ENCODE measurements at regions not wholly inside any gene's neighbourhood (a gene's known extent, or its start where the extent isn't known, plus 50 kb on each side); places are given as distances from the start of the nearest gene placed in this dataset.

- H3K79me2 ChIP-seq (ENCODE audit: control insufficient read depth in 1 of 2, insufficient read depth in 2 of 2, low read length in 2 of 2): no peaks in the 10 kb centered on the region
- no peaks in the 10 kb centered on the region for H3K27me3 ChIP-seq (replicated peaks in 1 of 4; ENCODE audit: control insufficient read depth in 3 of 4, extremely low read depth in 1 of 4, insufficient read depth in 3 of 4, low read length in 3 of 4)
- H2BK15ac ChIP-seq (ENCODE audit: low read length): no peak overlapping the region
- H3K79me1 ChIP-seq (ENCODE audit: low read depth, low read length): no peaks in the 10 kb centered on the region
- no peaks in the 10 kb centered on the region for H4K20me1 ChIP-seq (replicated peaks in 1 of 2; ENCODE audit: control insufficient read depth in 1 of 2, insufficient read depth in 2 of 2, low read length in 2 of 2)
- no peaks in the 10 kb centered on the region for H3K9me3 ChIP-seq (ENCODE audit: insufficient read depth in 2 of 2, low read depth in 1 of 2, low read length in 1 of 2)
- H2BK120ac ChIP-seq (replicated peaks; ENCODE audit: low read depth, low read length): no peak overlapping the region
- H3K18ac ChIP-seq (ENCODE audit: extremely low read depth, low read length): no peak overlapping the region
- CTCF ChIA-PET (ENCODE audit: partially characterized antibody): interaction anchor here (1.5 kb wide), 1 partner anchor 12 kb away, joined by 3 read pairs; no protein-coding TSS in a partner anchor
- H2BK12ac ChIP-seq (ENCODE audit: low read depth, low read length): no peak overlapping the region
- no peak overlapping the region for H3K4ac ChIP-seq (replicated peaks; ENCODE audit: insufficient read length, low read depth, low read length)
- WGBS, 2 experiments (ENCODE audit: extremely low coverage in 1 of 2, insufficient coverage in 1 of 2, insufficient read length in 1 of 2, insufficient replicate concordance in 2 of 2, low coverage in 1 of 2, low lambda C conversion rate in 2 of 2, missing lambda C conversion rate in 1 of 2): 91% methylated on average over 1 of the region's 1 CpG; no CpG with 5 or more reads in 1 of the 2 experiments
- H2BK20ac ChIP-seq (ENCODE audit: low read length): no peak overlapping the region
- no peak overlapping the region for H3K56ac ChIP-seq (replicated peaks; ENCODE audit: insufficient read length, low read depth, low read length)
- H4K8ac ChIP-seq (ENCODE audit: extremely low read depth, insufficient read depth, low read length): no peak overlapping the region
- H3K4me3 ChIP-seq (ENCODE audit: extremely low read depth in 1 of 4, insufficient read depth in 2 of 4, low read depth in 3 of 4, low read length in 4 of 4): no peak overlapping the region
- H3K4me2 ChIP-seq (ENCODE audit: insufficient read depth in 1 of 2, low read depth in 2 of 2, low read length in 2 of 2): no peak overlapping the region
- no peak for DNase-seq (ENCODE audit: low read depth in 1 of 2, low spot score in 2 of 2)
- POLR2A ChIA-PET (ENCODE audit: partially characterized antibody): no interaction called here
- no peak overlapping the region for H4K91ac ChIP-seq (replicated peaks; ENCODE audit: insufficient read length, low read length)
- H4K5ac ChIP-seq (ENCODE audit: insufficient read length, low read depth, low read length): no peak overlapping the region
- H3K9ac ChIP-seq (replicated peaks in 1 of 4; ENCODE audit: extremely low read depth in 1 of 4, low read depth in 3 of 4, low read length in 3 of 4): no peak overlapping the region
- no peak overlapping the region for H3K14ac ChIP-seq (ENCODE audit: insufficient read length)
- H3K27ac ChIP-seq (ENCODE audit: low read depth, low read length): no peak overlapping the region
- no peak overlapping the region for H2AK5ac ChIP-seq (ENCODE audit: low read depth, low read length)
- peaks cover 0 to 5% (median 1%) of the 10 kb centered on the region in 4 experiments; a peak in 4 of 7 replicates for H3K4me1 ChIP-seq (replicated peaks in 1 of 4; ENCODE audit: control insufficient read depth in 3 of 4, insufficient read depth in 4 of 4, low read length in 3 of 4)
- H2BK5ac ChIP-seq (ENCODE audit: low read depth, low read length): no peak overlapping the region
- no peak overlapping the region for H3K23ac ChIP-seq (ENCODE audit: insufficient read length)
- no peaks in the 10 kb centered on the region for H3K36me3 ChIP-seq (ENCODE audit: control insufficient read depth in 2 of 4, insufficient read depth in 4 of 4, low read length in 3 of 4)
- no peaks in the 10 kb centered on the region for H3K23me2 ChIP-seq (ENCODE audit: low read depth, low read length)
- H2AFZ ChIP-seq (ENCODE audit: low read length): no peak overlapping the region
- no peak for FAIRE-seq
- no peak for TF ChIP-seq POLR2A (IDR thresholded peaks at IDR 0.05; ENCODE audit: control extremely low read depth in 1 of 2, low read depth in 2 of 2, low read length in 2 of 2)
- TF ChIP-seq SP2 (IDR thresholded peaks at IDR 0.05; ENCODE audit: low read length): no peak
- TF ChIP-seq CREB1 (IDR thresholded peaks at IDR 0.05): no peak
- no peak for TF ChIP-seq FOSL1 (IDR thresholded peaks at IDR 0.05; ENCODE audit: insufficient read depth, low read depth, low read length)
- TF ChIP-seq, protein P1, sequence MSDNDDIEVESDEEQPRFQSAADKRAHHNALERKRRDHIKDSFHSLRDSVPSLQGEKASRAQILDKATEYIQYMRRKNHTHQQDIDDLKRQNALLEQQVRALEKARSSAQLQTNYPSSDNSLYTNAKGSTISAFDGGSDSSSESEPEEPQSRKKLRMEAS (IDR thresholded peaks at IDR 0.05): no peak
- TF ChIP-seq BACH1 (IDR thresholded peaks at IDR 0.05; ENCODE audit: low read length): no peak
- no peak for TF ChIP-seq RFX5 (IDR thresholded peaks at IDR 0.05; ENCODE audit: borderline replicate concordance, low read depth, low read length)
- TF ChIP-seq NANOG (IDR thresholded peaks at IDR 0.05; ENCODE audit: insufficient read depth, low read depth, low read length, poor library complexity, severe bottlenecking): no peak
- TF ChIP-seq PHF8 (conservative IDR thresholded peaks at IDR 0.05; ENCODE audit: low read depth, low read length): no peak
- TF ChIP-seq RNF2 (IDR thresholded peaks at IDR 0.05; ENCODE audit: borderline replicate concordance, low read depth, low read length, missing control alignments, poor library complexity, severe bottlenecking): no peak
- no peak for TF ChIP-seq EGR1 (IDR thresholded peaks at IDR 0.05; ENCODE audit: borderline replicate concordance, low read depth, low read length)
- no peak for TF ChIP-seq NRF1 (IDR thresholded peaks at IDR 0.05; ENCODE audit: low read depth, low read length)
- TF ChIP-seq CBX8 (IDR thresholded peaks at IDR 0.05; ENCODE audit: borderline replicate concordance, low read depth, low read length): no peak
- TF ChIP-seq RXRA (IDR thresholded peaks at IDR 0.05; ENCODE audit: insufficient read depth, low read depth, low read length): no peak
- TF ChIP-seq SP1 (IDR thresholded peaks at IDR 0.05; ENCODE audit: low read depth, low read length): no peak
- TF ChIP-seq SRF (IDR thresholded peaks at IDR 0.05; ENCODE audit: low read depth, low read length): no peak
- no peak for TF ChIP-seq SIX5 (IDR thresholded peaks at IDR 0.05; ENCODE audit: low read depth, low read length)
Observed at GRCh38 chr13:93147298-93147645, 79.3 kb upstream of the GPC6 start.
